ENCODE measurements at regions not wholly inside any gene's neighbourhood (a gene's known extent, or its start where the extent isn't known, plus 50 kb on each side); places are given as distances from the start of the nearest gene placed in this dataset.

GRCh38 chr15:47384776-47385175, 332.5 kb upstream of the SEMA6D start:
- FAIRE-seq: no peak
- POLR2A ChIA-PET (ENCODE audit: partially characterized antibody): no interaction called here
- no peak for TF ChIP-seq TAF1 (IDR thresholded peaks at IDR 0.05; ENCODE audit: low read depth, low read length)
- TF ChIP-seq E2F6 (IDR thresholded peaks at IDR 0.05): no peak
- no peak for TF ChIP-seq PHF8 (conservative IDR thresholded peaks at IDR 0.05; ENCODE audit: low read depth, low read length)
- no peak for TF ChIP-seq SAP30 (IDR thresholded peaks at IDR 0.05; ENCODE audit: insufficient read depth, insufficient replicate concordance, low read length)
- no peak for TF ChIP-seq SIN3A (conservative IDR thresholded peaks at IDR 0.05 in 1 of 2, IDR thresholded peaks at IDR 0.05 in 1 of 2; ENCODE audit: low read depth in 1 of 2, low read length in 2 of 2)
- no peak for TF ChIP-seq SRF (IDR thresholded peaks at IDR 0.05; ENCODE audit: low read depth, low read length)
- no peak for TF ChIP-seq EGR1 (IDR thresholded peaks at IDR 0.05; ENCODE audit: borderline replicate concordance, low read depth, low read length)
- no peak for TF ChIP-seq RBBP5 (IDR thresholded peaks at IDR 0.05; ENCODE audit: borderline replicate concordance, low read depth, low read length)
- TF ChIP-seq POLR2AphosphoS5 (IDR thresholded peaks at IDR 0.05; ENCODE audit: low read depth, low read length): no peak
- TF ChIP-seq CTCF (IDR thresholded peaks at IDR 0.05; ENCODE audit: control extremely low read depth in 1 of 3, insufficient read depth in 1 of 3, low read depth in 1 of 3, low read length in 3 of 3): no peak

More at GRCh38 chr15:47384776-47385175, 332.5 kb upstream of the SEMA6D start:
- H3K9ac ChIP-seq (replicated peaks in 1 of 4; ENCODE audit: extremely low read depth in 1 of 4, low read depth in 3 of 4, low read length in 3 of 4): no peak overlapping the region
- 96% methylated on average over 2 of the region's 2 CpGs; no CpG with 5 or more reads in 1 of the 2 experiments for WGBS, 2 experiments (ENCODE audit: extremely low coverage in 1 of 2, insufficient coverage in 1 of 2, insufficient read length in 1 of 2, insufficient replicate concordance in 2 of 2, low coverage in 1 of 2, low lambda C conversion rate in 2 of 2, missing lambda C conversion rate in 1 of 2)
- DNase-seq (ENCODE audit: low read depth in 1 of 2, low spot score in 2 of 2): no peak
- H3K9me3 ChIP-seq (ENCODE audit: insufficient read depth in 2 of 2, low read depth in 1 of 2, low read length in 1 of 2): no peaks in the 10 kb centered on the region
- no peak overlapping the region for H3K23ac ChIP-seq (ENCODE audit: insufficient read length)
- H2AK5ac ChIP-seq (ENCODE audit: low read depth, low read length): no peak overlapping the region
- no peak overlapping the region for H4K5ac ChIP-seq (ENCODE audit: insufficient read length, low read depth, low read length)
- H3K79me1 ChIP-seq (ENCODE audit: low read depth, low read length): no peaks in the 10 kb centered on the region
- no peak overlapping the region for H2BK20ac ChIP-seq (ENCODE audit: low read length)
- H3K4ac ChIP-seq (replicated peaks; ENCODE audit: insufficient read length, low read depth, low read length): no peak overlapping the region
- no peak overlapping the region for H2BK12ac ChIP-seq (ENCODE audit: low read depth, low read length)
- no peak overlapping the region for H2AFZ ChIP-seq (ENCODE audit: low read length)
- CTCF ChIA-PET (ENCODE audit: partially characterized antibody): interaction anchor here (1.3 to 2.9 kb wide), 3 partner anchors 11 to 603 kb away, joined by 5 to 21 read pairs (median 8); no protein-coding TSS in a partner anchor
- no peak overlapping the region for H2BK120ac ChIP-seq (replicated peaks; ENCODE audit: low read depth, low read length)
- no peaks in the 10 kb centered on the region for H3K36me3 ChIP-seq (ENCODE audit: control insufficient read depth in 2 of 4, insufficient read depth in 4 of 4, low read length in 3 of 4)
- no peak overlapping the region for H3K27ac ChIP-seq (ENCODE audit: low read depth, low read length)
- no peak overlapping the region for H3K4me3 ChIP-seq (ENCODE audit: extremely low read depth in 1 of 4, insufficient read depth in 2 of 4, low read depth in 3 of 4, low read length in 4 of 4)
- no peak overlapping the region for H3K14ac ChIP-seq (ENCODE audit: insufficient read length)
- no peak overlapping the region for H3K4me2 ChIP-seq (ENCODE audit: insufficient read depth in 1 of 2, low read depth in 2 of 2, low read length in 2 of 2)
- H3K4me1 ChIP-seq (replicated peaks in 1 of 4; ENCODE audit: control insufficient read depth in 3 of 4, insufficient read depth in 4 of 4, low read length in 3 of 4): peaks cover 0 to 3% (median 0%) of the 10 kb centered on the region in 4 experiments; a peak in 1 of 7 replicates
- H3K79me2 ChIP-seq (ENCODE audit: control insufficient read depth in 1 of 2, insufficient read depth in 2 of 2, low read length in 2 of 2): no peaks in the 10 kb centered on the region
- no peaks in the 10 kb centered on the region for H3K23me2 ChIP-seq (ENCODE audit: low read depth, low read length)
- no peak overlapping the region for H2BK5ac ChIP-seq (ENCODE audit: low read depth, low read length)
- H3K56ac ChIP-seq (replicated peaks; ENCODE audit: insufficient read length, low read depth, low read length): no peak overlapping the region
- no peak overlapping the region for H3K18ac ChIP-seq (ENCODE audit: extremely low read depth, low read length)
- no peak overlapping the region for H4K8ac ChIP-seq (ENCODE audit: extremely low read depth, insufficient read depth, low read length)
- no peak overlapping the region for H2BK15ac ChIP-seq (ENCODE audit: low read length)
- H4K20me1 ChIP-seq (replicated peaks in 1 of 2; ENCODE audit: control insufficient read depth in 1 of 2, insufficient read depth in 2 of 2, low read length in 2 of 2): no peaks in the 10 kb centered on the region
- H3K27me3 ChIP-seq (replicated peaks in 1 of 4; ENCODE audit: control insufficient read depth in 3 of 4, extremely low read depth in 1 of 4, insufficient read depth in 3 of 4, low read length in 3 of 4): 0 out of 7 replicates have a peak, but pooled peaks cover 0 to 3% (median 0%) of the 10 kb centered on the region in 4 experiments
- H4K91ac ChIP-seq (replicated peaks; ENCODE audit: insufficient read length, low read length): no peak overlapping the region

Data from H1 (cell line).